ENCODE measurements at regions not wholly inside any gene's neighbourhood (a gene's known extent, or its start where the extent isn't known, plus 50 kb on each side); places are given as distances from the start of the nearest gene placed in this dataset.
"Not testable (repeated sequence)": the region's sequence is repeated elsewhere in the genome, so short reads cannot be mapped to it uniquely, and the experiment has no call there.

DNA sequence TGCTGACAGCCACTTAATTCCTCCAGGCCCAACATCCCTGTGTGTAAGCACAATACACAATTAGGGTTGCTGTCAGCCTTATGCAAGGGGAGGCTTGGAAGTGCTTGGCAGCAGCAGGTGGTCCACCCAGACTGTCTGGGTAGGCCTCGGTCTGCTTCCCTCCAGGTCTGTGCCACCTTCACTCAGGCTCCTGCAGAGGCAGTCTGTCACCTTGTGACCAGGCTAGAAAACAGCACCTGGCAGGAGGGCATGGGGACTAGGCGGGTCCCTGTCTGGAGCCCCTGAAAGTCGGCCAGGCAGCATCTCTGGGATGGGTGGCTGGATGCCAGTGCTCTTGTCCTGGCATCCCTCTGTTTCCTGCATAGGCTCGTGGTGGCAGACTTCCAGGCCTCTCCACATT lies 578.1 kb downstream of the KCNJ18 start:
- intact Hi-C loops (cut with DNase I) = no loop called here
- TF ChIP-seq POLR2AphosphoS5 (IDR thresholded peaks at IDR 0.05; ENCODE audit: insufficient read depth in 1 of 2, low read depth in 1 of 2) = no peak
- H3K4me1 ChIP-seq = no peaks in the 10 kb centered on the region
- H3K27me3 ChIP-seq = no peaks in the 10 kb centered on the region
- no peaks in the 10 kb centered on the region for H3K9me3 ChIP-seq
- peak in 1 of 2 donors; percentile 81 for DNase-seq (ENCODE audit: extremely low spot score in 2 of 2)
- no peak overlapping the region for H3K4me3 ChIP-seq
- H3K27ac ChIP-seq = no peak overlapping the region
- H3K36me3 ChIP-seq = no peaks in the 10 kb centered on the region

DNA sequence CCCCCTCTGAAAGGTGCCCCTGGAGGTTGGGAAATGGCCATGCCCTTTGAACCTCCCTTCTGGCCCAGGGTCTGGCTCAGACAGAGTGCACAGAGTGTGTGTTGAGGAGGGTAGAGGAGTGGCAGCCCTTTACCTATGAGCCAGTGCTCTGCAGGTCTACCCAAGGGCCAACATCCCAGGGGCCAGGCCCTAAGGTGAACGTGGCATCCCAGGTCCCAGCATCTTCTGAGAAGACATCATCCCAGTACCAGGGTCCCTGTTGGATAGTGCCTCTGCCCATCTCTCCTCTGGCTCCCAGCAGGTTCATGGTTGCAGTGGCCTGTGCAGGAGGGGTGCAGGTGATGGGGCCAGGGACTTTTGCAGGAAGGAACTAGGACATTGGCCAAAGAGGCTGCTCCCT lies 578.5 kb downstream of the KCNJ18 start:
- H3K27me3 ChIP-seq; H3K4me1 ChIP-seq; H3K4me3 ChIP-seq; H3K9me3 ChIP-seq; H3K36me3 ChIP-seq; intact Hi-C loops (cut with DNase I); DNase-seq (ENCODE audit: extremely low spot score in 2 of 2); H3K27ac ChIP-seq: not testable (repeated sequence)

DNA sequence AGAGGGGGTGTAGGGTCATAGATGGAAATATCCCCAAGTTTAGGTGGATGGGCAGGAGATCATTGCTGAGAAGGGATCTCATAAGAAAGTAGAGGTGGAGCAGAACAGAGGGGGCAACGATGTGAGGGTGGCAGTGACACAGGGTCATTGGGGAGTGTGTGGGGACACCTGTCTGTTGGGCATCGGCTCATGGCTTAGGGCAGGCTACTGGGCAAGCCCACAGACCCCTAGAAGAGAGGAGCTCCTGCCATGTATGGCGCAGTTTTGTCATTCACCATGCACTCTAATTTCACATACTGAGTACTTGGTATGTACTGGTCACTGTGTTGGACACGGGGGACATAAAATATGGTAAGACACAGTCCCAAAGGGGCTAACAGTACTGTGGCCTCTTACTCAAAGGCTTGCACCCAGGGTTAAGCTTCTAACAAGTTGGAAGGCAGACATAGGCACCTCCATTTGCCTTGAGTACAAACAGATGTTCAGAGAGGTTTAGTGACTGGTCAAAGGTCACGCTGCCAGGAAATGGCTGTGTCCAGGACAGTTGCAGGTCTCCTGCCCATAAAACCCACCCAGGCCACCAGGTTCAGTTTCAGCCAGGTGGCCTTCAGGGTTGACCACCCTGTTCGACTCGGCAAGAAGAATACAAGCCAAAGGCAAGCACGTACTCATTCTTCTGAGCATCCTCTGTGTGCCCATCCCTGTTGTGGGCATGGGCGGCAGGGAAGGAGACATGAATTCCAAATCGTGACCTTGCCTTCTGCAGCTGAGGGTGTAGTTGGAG lies 580.2 kb downstream of the KCNJ18 start:
- Histone ChIP-seq H3K9me3 (no peaks in the 10 kb centered on the region), H3K27ac (no peak overlapping the region), H3K4me1 (no peaks in the 10 kb centered on the region), H3K36me3 (no peaks in the 10 kb centered on the region), H3K4me3 (no peak overlapping the region), H3K27me3 (no peaks in the 10 kb centered on the region)
- peak in 1 of 2 donors; percentile 67 for DNase-seq (ENCODE audit: extremely low spot score in 2 of 2)
- TF ChIP-seq POLR2A (IDR thresholded peaks at IDR 0.05) (no peak), POLR2AphosphoS5 (IDR thresholded peaks at IDR 0.05; ENCODE audit: insufficient read depth in 1 of 2, low read depth in 1 of 2) (no peak)
- TF ChIP-seq, protein P1, sequence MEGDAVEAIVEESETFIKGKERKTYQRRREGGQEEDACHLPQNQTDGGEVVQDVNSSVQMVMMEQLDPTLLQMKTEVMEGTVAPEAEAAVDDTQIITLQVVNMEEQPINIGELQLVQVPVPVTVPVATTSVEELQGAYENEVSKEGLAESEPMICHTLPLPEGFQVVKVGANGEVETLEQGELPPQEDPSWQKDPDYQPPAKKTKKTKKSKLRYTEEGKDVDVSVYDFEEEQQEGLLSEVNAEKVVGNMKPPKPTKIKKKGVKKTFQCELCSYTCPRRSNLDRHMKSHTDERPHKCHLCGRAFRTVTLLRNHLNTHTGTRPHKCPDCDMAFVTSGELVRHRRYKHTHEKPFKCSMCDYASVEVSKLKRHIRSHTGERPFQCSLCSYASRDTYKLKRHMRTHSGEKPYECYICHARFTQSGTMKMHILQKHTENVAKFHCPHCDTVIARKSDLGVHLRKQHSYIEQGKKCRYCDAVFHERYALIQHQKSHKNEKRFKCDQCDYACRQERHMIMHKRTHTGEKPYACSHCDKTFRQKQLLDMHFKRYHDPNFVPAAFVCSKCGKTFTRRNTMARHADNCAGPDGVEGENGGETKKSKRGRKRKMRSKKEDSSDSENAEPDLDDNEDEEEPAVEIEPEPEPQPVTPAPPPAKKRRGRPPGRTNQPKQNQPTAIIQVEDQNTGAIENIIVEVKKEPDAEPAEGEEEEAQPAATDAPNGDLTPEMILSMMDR (IDR thresholded peaks at IDR 0.05) = no peak
- intact Hi-C loops (cut with DNase I) = no loop called here

DNA sequence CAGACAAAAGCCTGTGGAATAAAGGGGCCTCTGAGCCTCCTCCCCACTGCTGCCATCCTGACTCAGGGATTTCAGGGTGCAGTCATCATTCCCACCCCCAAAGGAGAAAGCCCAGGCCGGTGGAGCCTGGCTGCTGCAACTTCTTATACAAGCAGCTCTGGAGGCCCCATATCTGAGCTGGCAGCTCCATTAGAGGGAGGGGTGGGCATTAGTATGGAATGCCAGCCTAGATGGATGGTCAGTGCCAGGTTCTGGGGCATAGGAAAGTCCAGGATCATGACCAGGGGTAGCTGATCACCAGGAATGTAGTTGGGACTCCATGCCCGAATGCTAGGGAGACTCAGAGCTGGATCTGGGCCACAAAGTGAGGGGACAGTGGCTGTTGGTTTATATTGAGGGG lies 581.0 kb downstream of the KCNJ18 start:
- TF ChIP-seq POLR2A (IDR thresholded peaks at IDR 0.05) = no peak
- TF ChIP-seq POLR2AphosphoS5 (IDR thresholded peaks at IDR 0.05; ENCODE audit: insufficient read depth in 1 of 2, low read depth in 1 of 2) = no peak
- TF ChIP-seq, protein P1 (IDR thresholded peaks at IDR 0.05) = no peak
- DNase-seq (ENCODE audit: extremely low spot score in 2 of 2) = peak in 1 of 2 donors; percentile 84
- no peak overlapping the region for H3K4me3 ChIP-seq
- H3K27me3 ChIP-seq = no peaks in the 10 kb centered on the region
- H3K27ac ChIP-seq = no peak overlapping the region
- no peaks in the 10 kb centered on the region for H3K4me1 ChIP-seq
- intact Hi-C loops (cut with DNase I) = no loop called here
- no peaks in the 10 kb centered on the region for H3K36me3 ChIP-seq
- H3K9me3 ChIP-seq = no peaks in the 10 kb centered on the region

DNA sequence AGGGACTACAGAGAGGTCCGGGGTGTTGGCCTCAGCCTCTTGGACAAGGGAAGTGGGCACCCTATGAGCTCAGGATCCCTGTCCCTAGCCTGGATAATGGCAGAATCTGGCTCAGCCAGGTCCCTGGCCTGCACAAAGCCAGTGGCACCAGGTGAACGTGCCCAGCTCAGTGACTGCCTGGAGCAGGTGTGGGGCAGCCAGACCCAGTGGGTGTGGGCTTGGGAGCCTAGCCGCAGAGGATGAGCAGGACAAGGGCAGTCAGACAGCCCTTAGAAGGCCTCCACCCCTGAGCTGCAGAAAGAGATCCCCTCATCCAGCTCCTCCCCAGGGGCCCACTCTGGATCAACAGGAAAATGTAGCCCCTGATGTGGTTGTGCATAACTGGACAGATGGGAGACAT lies 585.3 kb downstream of the KCNJ18 start:
- no peak overlapping the region for H3K27ac ChIP-seq
- DNase-seq (ENCODE audit: extremely low spot score in 2 of 2) = peak in 1 of 2 donors; percentile 70
- TF ChIP-seq, protein P1 (IDR thresholded peaks at IDR 0.05) = no peak
- TF ChIP-seq POLR2AphosphoS5 (IDR thresholded peaks at IDR 0.05; ENCODE audit: insufficient read depth in 1 of 2, low read depth in 1 of 2) (no peak), POLR2A (IDR thresholded peaks at IDR 0.05) (no peak)
- no peak overlapping the region for H3K4me3 ChIP-seq
- no peaks in the 10 kb centered on the region for H3K4me1 ChIP-seq
- no peaks in the 10 kb centered on the region for H3K9me3 ChIP-seq
- no peaks in the 10 kb centered on the region for H3K36me3 ChIP-seq
- intact Hi-C loops (cut with DNase I) = no loop called here
- H3K27me3 ChIP-seq = no peaks in the 10 kb centered on the region

All from vagina (tissue), 2 donors.